GM19467 (cell line): ENCODE measurements at regions not wholly inside any gene's neighbourhood (a gene's known extent, or its start where the extent isn't known, plus 50 kb on each side); places are given as distances from the start of the nearest gene placed in this dataset.
"Not testable (repeated sequence)": the region's sequence is repeated elsewhere in the genome, so short reads cannot be mapped to it uniquely, and the experiment has no call there.

Experiments used
- ATAC-seq: cut with Tn5 transposase; IDR thresholded peaks from one replicate; pipeline ENCODE4 v1.9.1; 2021; ENCODE audit warnings: mild to moderate bottlenecking, moderate library complexity; ENCODE audit not compliant: unreplicated experiment

DNA sequence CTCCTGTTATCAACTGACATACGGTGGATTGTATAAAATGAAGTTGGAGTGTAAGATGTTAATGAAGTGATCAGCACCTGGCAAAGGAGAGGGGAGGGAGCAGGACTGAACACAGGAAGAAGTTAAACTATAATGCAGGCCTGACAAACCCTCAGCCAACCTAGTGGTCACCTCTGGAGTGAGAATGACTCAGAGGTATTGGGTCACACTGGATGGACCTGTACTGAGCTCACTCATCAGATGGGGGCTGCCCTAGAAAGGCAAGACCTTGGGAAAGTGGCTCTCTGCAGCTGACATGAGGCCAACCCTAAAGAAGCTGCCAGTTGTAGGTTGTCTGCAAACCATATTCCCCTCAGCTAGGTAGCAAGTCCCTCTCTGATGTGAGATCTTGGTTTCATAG lies 193.3 kb upstream of the HTR1E start:
- ATAC-seq = no peak

DNA sequence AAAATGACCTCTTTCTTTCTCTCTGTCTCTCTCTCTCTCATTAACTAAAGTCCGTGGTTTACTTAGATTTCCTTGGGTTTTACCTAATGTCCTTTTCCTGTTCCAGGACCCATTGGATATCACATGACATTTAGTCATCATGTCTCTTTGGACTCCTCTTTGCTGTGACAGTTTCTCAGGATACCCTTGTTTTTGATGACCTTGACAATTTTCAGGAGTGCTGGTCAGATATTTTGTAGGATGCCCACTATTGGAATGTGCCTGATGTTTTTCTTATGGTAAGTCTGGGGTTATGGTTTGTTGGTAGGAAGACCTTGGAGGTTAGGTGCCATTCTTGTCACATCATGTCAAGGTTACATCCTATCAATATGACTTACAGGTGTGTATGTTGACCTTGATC lies 199.2 kb upstream of the HTR1E start:
- ATAC-seq = no peak

GRCh38 chr6:86731631-86732030 lies 205.7 kb upstream of the HTR1E start:
- ATAC-seq = not testable (repeated sequence)

- not testable (repeated sequence) for ATAC-seq
Observed at GRCh38 chr6:86730772-86731171, 206.6 kb upstream of the HTR1E start.

GRCh38 chr6:86730216-86730615 lies 207.1 kb upstream of the HTR1E start:
- ATAC-seq = no peak

- ATAC-seq = no peak
Observed at GRCh38 chr6:86728976-86729375, 208.4 kb upstream of the HTR1E start.

DNA sequence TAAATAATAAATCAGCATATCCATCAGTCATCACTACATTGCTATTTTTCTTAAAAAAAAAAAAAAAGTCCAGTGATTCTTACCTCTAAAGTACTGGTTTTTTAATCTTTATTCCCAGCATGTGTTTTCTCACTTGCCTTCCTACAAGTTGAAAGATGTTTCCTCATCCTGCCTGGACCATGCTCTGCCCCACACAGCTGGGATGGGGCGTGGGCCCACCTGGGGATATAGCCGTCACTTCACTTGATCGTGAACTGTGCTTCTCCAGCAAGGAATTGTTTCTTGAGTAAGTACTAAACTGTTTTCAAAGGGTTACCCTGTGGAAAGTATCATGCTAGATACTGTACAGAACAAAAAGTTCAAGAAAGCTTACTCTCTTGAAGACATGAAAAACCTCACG lies 212.6 kb upstream of the HTR1E start:
- ATAC-seq = no peak

- ATAC-seq = no peak
Observed at GRCh38 chr6:86723729-86724128, 213.6 kb upstream of the HTR1E start.

- ATAC-seq = no peak
Observed at GRCh38 chr6:86723151-86723550, 214.2 kb upstream of the HTR1E start.

GRCh38 chr6:86722131-86722530 lies 215.2 kb upstream of the HTR1E start:
- ATAC-seq = no peak

GRCh38 chr6:86715676-86716075 lies 221.7 kb upstream of the HTR1E start:
- no peak for ATAC-seq

DNA sequence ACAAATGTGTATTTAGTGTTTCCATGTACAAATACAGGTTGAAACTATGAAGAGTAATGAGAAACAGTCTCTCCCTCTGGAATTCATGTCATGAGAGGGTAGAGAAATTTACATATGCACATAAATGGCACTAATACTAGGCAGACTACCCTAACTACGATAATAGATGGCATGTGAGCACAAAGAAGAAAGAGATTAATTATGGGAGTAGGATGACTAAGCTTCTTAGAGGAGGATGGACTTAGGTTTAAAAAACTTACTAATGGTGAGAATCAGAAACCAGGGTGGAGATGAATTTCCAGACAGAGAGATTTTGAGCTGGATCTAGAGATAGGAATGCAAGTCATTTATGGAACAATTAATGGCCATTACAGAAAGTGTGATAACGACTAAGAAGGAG lies 225.3 kb upstream of the HTR1E start:
- no peak for ATAC-seq

DNA sequence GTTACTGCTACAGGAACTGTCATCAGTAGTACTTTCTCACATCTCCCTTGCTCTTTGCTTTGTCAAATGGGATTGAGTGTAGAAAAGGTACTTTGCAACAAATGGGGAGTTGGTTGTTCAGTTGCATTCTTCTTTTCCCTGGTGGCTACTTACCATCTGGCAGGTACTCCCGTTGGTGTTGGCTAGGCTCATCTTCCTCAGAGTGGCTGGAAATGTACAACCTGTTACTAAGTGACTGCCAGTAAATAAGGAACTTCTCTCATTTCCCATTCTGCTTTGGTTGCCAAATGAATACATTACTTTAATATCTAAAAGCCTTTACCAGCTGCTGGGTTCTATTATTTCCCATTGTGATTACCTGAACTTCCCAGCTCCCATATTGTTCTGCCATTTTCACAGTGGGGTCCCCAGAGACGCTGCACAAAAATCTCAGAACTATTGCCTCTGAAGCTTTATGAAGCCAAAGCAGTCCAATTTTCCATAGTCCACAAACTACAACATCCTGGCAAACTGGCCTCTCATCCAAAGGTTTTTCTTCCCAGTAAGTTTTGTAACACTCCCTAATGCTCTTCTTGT lies 229.7 kb upstream of the HTR1E start:
- ATAC-seq = no peak

GRCh38 chr6:86706449-86706848 lies 230.9 kb upstream of the HTR1E start:
- ATAC-seq = no peak

GRCh38 chr6:86701228-86701627 lies 236.1 kb upstream of the HTR1E start:
- not testable (repeated sequence) for ATAC-seq

- ATAC-seq = no peak
Observed at GRCh38 chr6:86686496-86686895, 250.8 kb upstream of the HTR1E start.

DNA sequence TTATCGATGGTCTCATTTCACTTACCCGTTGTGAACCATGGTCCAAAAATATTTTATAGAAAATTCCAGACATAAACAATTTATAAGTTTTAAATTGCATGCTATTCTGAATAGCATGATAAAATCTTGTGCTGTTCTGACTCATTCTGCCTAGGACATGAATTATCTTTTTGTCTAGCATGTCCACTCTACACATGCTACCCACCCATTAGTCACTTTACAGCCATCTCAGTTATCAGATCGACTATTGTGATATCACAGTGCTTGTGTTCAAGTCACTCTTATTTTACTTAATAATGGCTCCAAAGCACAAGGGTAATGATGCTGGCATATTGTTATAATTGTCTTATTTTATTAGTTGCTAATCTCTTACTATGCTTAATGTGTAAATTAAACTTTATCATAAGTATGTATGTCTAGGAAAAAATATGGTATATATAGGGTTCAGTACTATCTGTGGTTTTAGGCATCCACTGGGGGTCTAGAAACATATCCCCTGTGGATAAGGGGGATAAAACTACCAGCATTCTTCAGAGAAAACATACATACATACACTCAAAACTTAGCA lies 252.0 kb upstream of the HTR1E start:
- no peak for ATAC-seq

DNA sequence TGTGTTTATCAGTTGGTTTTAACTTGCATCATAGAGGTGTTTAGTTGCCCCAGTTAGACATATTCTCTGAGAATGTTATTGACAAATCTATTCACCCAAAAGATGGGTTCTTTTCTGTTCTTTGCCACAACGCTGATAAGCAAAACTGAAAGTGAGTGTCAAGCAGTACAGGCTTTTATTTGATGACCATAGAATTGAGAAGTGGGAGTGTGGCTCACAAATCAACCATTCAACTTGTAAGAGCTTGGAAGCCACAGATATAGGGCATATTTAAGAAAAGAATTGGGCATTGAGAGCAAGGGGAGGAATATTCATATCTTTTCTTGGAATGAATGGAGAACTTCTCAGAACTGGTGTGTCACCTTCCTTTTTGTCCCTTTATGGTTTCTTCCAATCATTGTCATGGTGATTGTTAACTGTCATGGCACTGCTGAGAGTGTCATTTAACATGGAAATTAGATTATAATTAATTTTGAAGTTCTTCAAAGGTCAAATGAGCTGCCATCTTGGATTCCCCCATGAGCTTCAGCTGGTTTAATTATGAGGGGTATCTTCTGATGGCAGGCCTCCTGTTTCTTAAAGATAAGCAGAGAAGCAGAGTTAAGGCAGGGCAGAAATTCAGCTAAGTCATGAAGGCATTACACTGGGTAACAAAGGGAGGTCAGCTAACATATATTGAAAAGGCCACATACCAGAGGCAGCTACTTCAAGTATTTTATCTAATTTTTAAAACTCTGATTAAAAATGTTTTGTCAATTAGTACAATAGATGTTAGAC lies 254.0 kb upstream of the HTR1E start:
- no peak for ATAC-seq

GRCh38 chr6:86682297-86682696 lies 255.0 kb upstream of the HTR1E start:
- ATAC-seq = no peak

DNA sequence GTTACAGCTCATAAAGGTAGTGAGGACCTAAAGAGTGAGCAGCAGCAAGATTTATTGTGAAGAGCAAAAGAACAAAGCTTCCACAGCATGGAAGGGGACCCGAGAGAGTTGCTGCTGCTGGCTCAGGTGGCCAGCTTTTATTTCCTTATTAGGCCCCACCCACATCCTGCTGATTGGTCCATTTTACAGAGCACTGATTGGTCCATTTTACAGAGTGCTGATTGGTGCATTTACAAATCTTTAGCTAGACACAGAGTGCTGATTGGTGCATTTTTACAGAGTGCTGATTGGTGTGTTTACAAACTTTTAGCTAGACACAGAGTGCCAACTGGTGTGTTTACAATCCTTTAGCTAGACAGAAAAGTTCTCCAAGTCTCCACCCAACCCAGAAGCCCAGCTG lies 256.2 kb upstream of the HTR1E start:
- not testable (repeated sequence) for ATAC-seq

- ATAC-seq = not testable (repeated sequence)
Observed at GRCh38 chr6:86672125-86672524, 265.2 kb upstream of the HTR1E start.

DNA sequence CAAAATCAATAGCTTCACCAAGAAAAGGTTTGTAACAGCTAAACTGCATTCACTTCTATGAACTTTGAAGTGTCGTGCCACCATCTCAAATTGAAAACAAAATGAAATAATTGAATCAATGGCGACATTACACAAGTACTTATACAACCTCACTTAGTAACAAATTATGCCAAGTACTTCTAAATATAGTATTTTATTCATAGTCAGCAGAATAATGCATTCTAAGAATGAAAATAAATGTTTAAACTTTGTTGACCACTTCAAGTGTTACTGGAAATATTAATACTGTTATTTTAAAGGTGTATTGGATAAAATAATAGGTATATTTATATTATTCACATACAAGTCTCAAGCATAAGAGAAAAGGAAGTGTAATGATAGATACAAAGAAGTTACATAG lies 280.1 kb upstream of the HTR1E start:
- no peak for ATAC-seq
